GM21723 (cell line): ENCODE measurements at regions not wholly inside any gene's neighbourhood (a gene's known extent, or its start where the extent isn't known, plus 50 kb on each side); places are given as distances from the start of the nearest gene placed in this dataset.
A peak's percentile ranks its signal among the peaks of the same experiment; 100 is the strongest.
"Not testable (repeated sequence)": the region's sequence is repeated elsewhere in the genome, so short reads cannot be mapped to it uniquely, and the experiment has no call there.

Experiments
- ATAC-seq: cut with Tn5 transposase; IDR thresholded peaks from one replicate; pipeline ENCODE4 v1.9.1; 2021; ENCODE audit warnings: mild to moderate bottlenecking, moderate library complexity; ENCODE audit not compliant: unreplicated experiment

GRCh38 chr18:6521803-6522418, 107.2 kb upstream of the L3MBTL4 start:
- peak; percentile 65 for ATAC-seq

GRCh38 chr18:6525604-6526003, 110.9 kb upstream of the L3MBTL4 start:
- ATAC-seq = no peak

GRCh38 chr18:6537475-6537874, 122.8 kb upstream of the L3MBTL4 start:
- peak; percentile 57 for ATAC-seq

- not testable (repeated sequence) for ATAC-seq
These were observed 126.5 kb upstream of the L3MBTL4 start for GRCh38 chr18:6541131-6541679.

- ATAC-seq = no peak
These were observed 127.6 kb upstream of the L3MBTL4 start for GRCh38 chr18:6542296-6542695.

- ATAC-seq = no peak
These were observed 128.7 kb upstream of the L3MBTL4 start for GRCh38 chr18:6543330-6543908.

GRCh38 chr18:6546229-6546628, 131.5 kb upstream of the L3MBTL4 start:
- no peak for ATAC-seq

- ATAC-seq = no peak
These were observed 132.8 kb upstream of the L3MBTL4 start for GRCh38 chr18:6547476-6547875.

GRCh38 chr18:6553234-6553900, 138.7 kb upstream of the L3MBTL4 start:
- no peak for ATAC-seq

- no peak for ATAC-seq
These were observed 142.5 kb upstream of the L3MBTL4 start for GRCh38 chr18:6557057-6557769.

- no peak for ATAC-seq
These were observed 143.1 kb upstream of the L3MBTL4 start for GRCh38 chr18:6557770-6558248.

- ATAC-seq = no peak
These were observed 143.9 kb upstream of the L3MBTL4 start for GRCh38 chr18:6558446-6559156.

GRCh38 chr18:6559296-6559695, 144.6 kb upstream of the L3MBTL4 start:
- ATAC-seq = no peak

GRCh38 chr18:6561016-6561415, 146.3 kb upstream of the L3MBTL4 start:
- no peak for ATAC-seq

- ATAC-seq = no peak
These were observed 146.7 kb upstream of the L3MBTL4 start for GRCh38 chr18:6561420-6561861.

- ATAC-seq = no peak
These were observed 147.2 kb upstream of the L3MBTL4 start for GRCh38 chr18:6561862-6562291.

- ATAC-seq = no peak
These were observed 149.2 kb upstream of the L3MBTL4 start for GRCh38 chr18:6563896-6564295.

GRCh38 chr18:6564950-6565814, 150.5 kb upstream of the L3MBTL4 start:
- ATAC-seq = no peak

- ATAC-seq = no peak
These were observed 151.0 kb upstream of the L3MBTL4 start for GRCh38 chr18:6565815-6566081.
